ENCODE measurements at regions not wholly inside any gene's neighbourhood (a gene's known extent, or its start where the extent isn't known, plus 50 kb on each side); places are given as distances from the start of the nearest gene placed in this dataset.

- TF ChIP-seq CTCF (conservative IDR thresholded peaks at IDR 0.05) (no peak), ZFX (IDR thresholded peaks at IDR 0.05) (no peak)
Measured at GRCh38 chr2:216774180-216774579, 78.8 kb upstream of the IGFBP5 start.

Measured in C4-2B (cell line).